ENCODE measurements at regions not wholly inside any gene's neighbourhood (a gene's known extent, or its start where the extent isn't known, plus 50 kb on each side); places are given as distances from the start of the nearest gene placed in this dataset.

- no peak overlapping the region for H3K4me3 ChIP-seq (ENCODE audit: low read depth, low read length)
Measured at GRCh38 chr5:125338440-125339174, 592.2 kb upstream of the ZNF608 start.

DNA sequence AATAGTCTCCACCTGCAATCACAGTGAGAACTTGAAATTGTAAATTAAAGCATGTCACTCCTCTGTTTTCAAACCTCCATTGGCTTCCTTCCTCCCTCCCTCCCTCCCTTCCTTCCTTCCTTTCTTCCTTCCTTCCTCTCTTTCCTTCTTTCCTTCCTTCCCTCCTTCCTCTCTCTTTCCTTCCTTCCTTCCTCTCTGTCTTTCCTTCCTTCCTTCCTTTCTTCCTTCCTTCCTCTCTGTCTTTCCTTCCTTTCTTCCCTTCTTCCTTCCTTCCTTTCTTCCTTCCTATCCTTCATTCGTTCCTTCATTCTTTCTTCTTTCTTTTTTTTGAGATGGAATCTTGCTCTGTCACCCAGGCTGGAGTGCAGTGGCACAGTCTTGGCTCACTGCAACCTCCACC is 595.0 kb upstream of the ZNF608 start:
- no peak overlapping the region for H3K4me3 ChIP-seq (ENCODE audit: low read depth, low read length)

DNA sequence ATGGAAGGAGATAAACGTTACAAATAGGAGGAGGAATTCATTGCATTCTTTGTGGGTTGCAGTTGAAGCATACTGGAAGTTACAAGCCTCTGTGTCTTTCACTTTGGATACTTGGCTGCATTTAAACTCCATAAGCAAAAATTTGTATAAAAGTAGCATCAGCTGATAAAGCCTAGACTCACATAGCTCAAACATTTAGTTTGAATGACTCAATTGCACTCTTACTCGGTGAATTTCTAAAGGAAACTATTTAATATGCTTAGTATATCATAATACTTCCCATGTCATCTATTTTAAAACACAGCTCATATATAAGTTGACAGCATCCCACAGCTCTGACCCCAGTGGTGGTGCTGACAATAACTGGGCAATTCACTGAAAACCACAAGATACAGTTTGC is 596.6 kb upstream of the ZNF608 start:
- H3K4me3 ChIP-seq (ENCODE audit: low read depth, low read length), result no peak overlapping the region

GRCh38 chr5:125346316-125346715 is 599.9 kb upstream of the ZNF608 start:
- no peak overlapping the region for H3K4me3 ChIP-seq (ENCODE audit: low read depth, low read length)

DNA sequence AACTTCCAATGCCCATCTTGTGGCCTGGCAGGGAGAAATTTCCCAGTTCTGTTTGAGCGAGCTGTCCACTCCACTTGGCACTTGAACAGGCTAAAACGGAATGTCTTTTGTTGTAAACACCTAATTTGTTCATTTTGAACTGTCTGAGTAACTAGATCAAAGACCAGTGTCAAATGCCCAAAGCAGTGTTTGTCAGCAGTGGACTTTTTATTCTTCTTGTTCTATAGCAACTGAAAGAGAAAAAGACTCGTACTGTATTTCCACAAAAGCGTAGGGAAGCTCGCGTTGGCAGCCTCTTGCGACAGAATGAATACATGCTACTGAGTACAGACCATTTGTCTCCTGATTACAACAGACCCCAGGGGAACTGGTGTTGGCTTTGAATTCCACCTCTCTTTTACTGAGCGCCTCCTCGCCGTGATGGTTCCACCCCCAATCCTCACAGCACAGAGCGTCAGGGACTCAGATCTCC is 601.8 kb upstream of the ZNF608 start:
- no peak overlapping the region for H3K4me3 ChIP-seq (ENCODE audit: low read depth, low read length)

GRCh38 chr5:125348936-125349831 is 602.7 kb upstream of the ZNF608 start:
- H3K4me3 ChIP-seq (ENCODE audit: low read depth, low read length), result no peak overlapping the region

GRCh38 chr5:125357660-125358059 is 611.2 kb upstream of the ZNF608 start:
- H3K4me3 ChIP-seq (ENCODE audit: low read depth, low read length), result no peak overlapping the region

GRCh38 chr5:125365747-125366146 is 619.3 kb upstream of the ZNF608 start:
- H3K4me3 ChIP-seq (ENCODE audit: low read depth, low read length), result no peak overlapping the region

DNA sequence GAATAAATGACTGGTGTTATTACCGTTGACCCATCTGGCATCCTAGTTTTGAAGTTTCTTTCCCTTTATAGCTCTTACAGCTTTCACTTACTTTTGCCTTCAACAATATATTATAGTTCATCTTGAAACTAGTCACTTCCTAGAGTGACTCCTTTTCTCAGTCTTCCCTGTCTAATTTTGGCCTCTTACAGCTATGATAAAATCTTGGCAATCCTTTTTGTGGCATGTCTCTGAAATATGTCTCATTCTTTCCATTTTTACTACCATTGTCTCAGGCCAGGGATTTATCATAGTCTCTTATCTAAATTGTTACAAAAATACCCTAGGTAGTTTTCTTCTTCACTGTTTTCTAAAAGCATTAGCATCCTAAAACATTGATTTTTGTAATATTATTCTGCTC is 621.3 kb upstream of the ZNF608 start:
- H3K4me3 ChIP-seq (ENCODE audit: low read depth, low read length), result no peak overlapping the region

- H3K4me3 ChIP-seq (ENCODE audit: low read depth, low read length), result no peak overlapping the region
Measured at GRCh38 chr5:125370461-125371205, 624.2 kb upstream of the ZNF608 start.

- H3K4me3 ChIP-seq (ENCODE audit: low read depth, low read length), result no peak overlapping the region
Measured at GRCh38 chr5:125372694-125373631, 626.5 kb upstream of the ZNF608 start.

DNA sequence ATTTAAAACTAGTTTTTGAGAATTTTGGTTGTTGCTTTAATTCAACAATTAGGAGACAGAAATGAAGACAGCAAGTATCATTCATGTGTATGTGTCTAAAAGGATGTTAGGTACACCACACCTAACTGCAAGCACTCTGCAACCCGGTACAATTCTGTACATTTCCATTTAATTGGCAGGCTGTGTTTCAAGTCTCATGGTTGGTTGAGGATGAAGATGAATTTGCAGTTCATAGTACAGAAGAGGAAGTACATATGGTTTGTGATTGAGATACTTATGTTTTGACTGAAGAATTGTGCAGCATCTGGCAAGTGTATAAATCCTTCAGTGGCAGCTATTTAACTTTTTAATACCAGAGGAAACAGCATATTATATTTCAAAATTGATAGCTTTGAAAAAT is 628.7 kb upstream of the ZNF608 start:
- no peak overlapping the region for H3K4me3 ChIP-seq (ENCODE audit: low read depth, low read length)

DNA sequence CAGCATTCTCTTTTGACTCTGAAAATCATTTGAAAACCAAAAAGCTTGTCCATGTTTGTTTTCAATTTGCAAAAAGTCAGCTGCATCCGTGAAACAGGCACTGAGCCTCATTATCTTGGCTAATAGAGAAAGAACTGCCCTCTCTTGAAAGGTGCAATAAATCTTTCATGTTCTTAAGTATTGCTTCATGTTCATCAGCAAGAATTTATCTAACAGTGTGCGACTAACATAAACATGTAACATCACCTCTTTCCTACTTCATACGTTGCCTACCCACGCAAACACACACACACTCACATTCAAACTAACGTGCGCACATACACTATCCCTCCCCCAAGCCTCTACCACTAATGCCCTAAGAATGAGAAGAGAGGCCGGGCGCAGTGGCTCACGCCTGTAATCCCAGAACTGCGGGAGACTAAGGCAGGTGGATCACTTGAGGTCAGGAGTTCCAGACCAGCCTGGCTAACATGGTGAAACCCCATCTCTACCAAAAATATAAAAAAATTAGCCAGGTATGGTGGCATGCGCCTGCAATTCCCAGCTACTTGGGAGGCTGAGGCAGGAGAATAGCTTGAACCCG is 629.7 kb upstream of the ZNF608 start:
- no peak overlapping the region for H3K4me3 ChIP-seq (ENCODE audit: low read depth, low read length)

DNA sequence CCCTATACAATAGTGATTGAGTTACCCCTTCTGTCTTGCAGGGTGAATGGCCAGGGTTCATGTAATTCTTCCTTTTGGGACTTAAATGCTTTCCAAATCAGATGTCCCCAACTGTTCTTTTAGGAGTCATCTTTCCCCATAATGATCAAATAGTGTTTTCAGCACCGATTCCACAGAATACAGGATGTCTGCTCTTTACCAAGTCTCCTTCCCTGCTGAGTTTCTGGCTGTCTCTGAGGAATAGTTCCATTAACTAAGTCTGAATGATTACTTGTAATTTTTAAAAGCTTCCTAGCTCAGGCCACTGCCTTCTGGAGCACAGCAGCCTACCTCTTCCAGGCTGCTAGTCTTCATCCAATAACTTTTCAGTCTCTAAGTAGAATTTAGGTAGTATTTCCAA is 630.7 kb upstream of the ZNF608 start:
- no peak overlapping the region for H3K4me3 ChIP-seq (ENCODE audit: low read depth, low read length)

DNA sequence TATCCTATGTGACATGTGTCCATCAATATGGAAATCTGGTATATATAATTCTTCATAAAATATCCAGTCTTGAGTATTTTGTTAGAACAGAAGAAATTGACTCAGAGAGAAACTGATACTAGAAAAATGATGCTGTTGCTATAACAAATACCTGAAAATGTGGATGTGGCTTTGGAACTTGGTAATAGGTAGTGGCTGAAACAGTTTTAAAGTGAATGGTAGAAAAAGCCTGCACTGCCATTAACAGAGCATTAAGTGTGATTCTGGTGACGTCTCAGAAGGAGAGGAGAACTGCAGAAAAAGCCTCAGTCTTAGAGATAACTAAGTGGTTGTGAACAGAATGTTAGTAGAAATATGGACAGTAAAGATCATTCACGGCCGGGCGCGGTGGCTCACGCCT is 634.9 kb upstream of the ZNF608 start:
- H3K4me3 ChIP-seq (ENCODE audit: low read depth, low read length), result no peak overlapping the region

- H3K4me3 ChIP-seq (ENCODE audit: low read depth, low read length), result no peak overlapping the region
Measured at GRCh38 chr5:125384071-125384470, 637.6 kb upstream of the ZNF608 start.

- H3K4me3 ChIP-seq (ENCODE audit: low read depth, low read length), result no peak overlapping the region
Measured at GRCh38 chr5:125390326-125390725, 643.9 kb upstream of the ZNF608 start.

DNA sequence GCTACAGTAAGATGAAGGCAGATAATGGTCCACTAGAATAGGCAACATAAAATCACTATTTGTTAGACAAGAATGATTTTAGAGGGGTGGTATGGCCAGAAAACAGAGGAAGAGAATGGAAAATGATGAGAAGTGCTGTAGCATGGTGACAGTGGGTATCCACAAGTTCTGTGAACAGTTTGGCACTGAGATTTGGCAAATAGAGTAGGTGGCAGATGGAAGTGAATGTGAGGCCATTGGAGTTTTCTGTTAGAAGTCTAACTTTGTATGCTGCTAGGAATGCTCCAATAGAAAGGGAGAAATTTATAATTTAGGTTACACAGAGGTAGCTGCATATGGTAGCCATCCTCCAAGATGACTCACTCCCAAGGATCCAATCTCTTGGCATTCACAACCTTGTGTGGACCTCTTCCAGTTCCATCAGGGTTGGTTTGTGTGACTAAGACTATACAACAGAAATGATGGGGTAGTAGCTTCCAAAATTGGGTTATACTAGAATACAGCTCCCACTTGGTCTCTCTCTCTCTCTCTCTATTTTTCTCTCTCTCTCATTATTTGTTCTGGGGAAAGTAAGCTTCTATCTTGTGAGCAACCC is 646.9 kb upstream of the ZNF608 start:
- no peak overlapping the region for H3K4me3 ChIP-seq (ENCODE audit: low read depth, low read length)

DNA sequence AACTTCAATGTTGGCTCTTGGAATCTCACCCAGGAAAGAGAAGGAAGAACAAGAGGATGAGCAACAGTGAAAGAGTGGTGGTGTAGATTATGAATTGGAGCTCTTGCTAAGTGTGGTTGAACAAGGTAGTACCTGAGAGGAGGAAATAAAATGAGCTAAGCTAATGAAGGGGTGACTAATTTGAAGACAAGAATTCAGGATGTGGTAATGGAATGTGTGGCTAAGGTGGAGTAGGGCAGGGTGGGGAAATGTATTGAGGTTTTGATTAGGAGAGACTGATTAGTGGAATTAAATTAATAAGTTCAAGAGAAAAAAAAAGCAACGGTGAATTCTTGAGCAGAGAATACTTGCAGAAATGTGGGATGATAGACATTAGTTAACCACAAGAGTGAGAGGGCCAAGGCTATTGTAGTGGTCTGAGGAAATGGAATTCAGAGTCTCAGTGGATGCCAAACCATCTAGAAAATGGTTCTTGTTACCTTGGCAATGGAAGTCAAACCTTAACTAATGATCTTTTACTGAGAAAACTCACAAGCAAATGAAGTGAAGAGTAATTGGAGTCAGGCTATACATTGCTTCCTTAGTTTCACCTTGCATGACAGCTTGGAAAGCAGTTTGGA is 648.3 kb upstream of the ZNF608 start:
- H3K4me3 ChIP-seq (ENCODE audit: low read depth, low read length), result no peak overlapping the region

Data from iPS-11a (cell line).